ENCODE measurements at regions not wholly inside any gene's neighbourhood (a gene's known extent, or its start where the extent isn't known, plus 50 kb on each side); places are given as distances from the start of the nearest gene placed in this dataset.
"Not testable (repeated sequence)": the region's sequence is repeated elsewhere in the genome, so short reads cannot be mapped to it uniquely, and the experiment has no call there.

- DNase-seq (ENCODE audit: low read depth), result no peak
Measured at GRCh38 chr9:3659647-3660046, 133.8 kb upstream of the RFX3 start.

GRCh38 chr9:3658964-3659363 lies 133.2 kb upstream of the RFX3 start:
- DNase-seq (ENCODE audit: low read depth), result no peak

- DNase-seq (ENCODE audit: low read depth), result no peak
Measured at GRCh38 chr9:3656224-3656623, 130.4 kb upstream of the RFX3 start.

DNA sequence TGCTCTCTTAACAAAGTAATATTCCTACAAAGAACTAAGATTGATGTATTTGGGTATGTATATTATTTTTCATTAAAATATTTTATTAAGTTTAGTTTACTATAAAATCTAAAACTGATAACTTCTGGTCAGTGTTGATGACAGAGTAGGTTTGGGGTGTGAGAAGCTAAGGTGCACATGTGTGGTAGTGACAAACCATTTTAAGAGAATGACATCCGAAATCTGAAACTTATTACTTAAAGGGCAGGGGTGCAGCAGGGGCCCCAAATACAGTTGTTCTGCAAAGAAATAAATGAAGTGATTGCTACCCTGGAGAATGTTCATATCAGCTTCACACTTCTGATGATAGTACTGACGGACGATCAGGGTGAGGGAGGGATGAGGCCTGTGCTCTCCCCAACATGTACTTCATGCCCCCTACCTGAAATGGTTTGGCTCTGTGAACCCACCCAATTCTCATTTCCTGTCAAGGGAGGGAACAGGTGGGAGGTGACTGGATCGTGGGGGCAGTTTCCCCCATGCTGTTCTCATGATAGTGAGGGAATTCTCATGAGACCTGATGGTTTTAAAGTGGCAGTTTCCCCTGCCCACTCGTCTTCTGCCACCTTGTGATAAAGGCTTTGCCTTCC lies 125.3 kb upstream of the RFX3 start:
- DNase-seq (ENCODE audit: low read depth), result no peak

DNA sequence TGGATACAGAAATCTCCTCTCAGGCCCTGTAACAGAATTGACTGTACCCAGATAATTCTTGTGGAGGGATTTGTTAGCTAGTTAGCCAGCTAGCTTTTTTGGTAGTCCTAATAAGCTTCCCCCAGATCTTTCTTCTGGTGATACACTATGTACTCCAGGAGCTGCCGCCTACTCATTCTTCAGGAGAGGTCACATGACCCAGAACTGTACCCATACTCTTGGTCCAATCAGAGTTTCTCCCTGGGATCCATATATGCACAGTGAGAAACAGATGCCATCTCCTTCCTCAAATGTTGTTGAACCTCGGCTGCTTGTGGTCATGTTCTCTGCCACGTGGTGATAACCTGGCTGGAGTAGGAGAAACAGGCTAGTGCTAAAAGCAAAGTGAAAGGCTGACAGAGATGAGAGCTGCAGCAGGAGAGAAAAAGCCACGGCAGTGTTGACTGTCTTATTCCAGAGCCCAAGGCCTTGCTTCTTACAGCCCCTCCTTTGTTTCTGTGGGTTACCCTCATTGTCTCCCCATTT lies 123.0 kb upstream of the RFX3 start:
- no peak for DNase-seq (ENCODE audit: low read depth)

DNA sequence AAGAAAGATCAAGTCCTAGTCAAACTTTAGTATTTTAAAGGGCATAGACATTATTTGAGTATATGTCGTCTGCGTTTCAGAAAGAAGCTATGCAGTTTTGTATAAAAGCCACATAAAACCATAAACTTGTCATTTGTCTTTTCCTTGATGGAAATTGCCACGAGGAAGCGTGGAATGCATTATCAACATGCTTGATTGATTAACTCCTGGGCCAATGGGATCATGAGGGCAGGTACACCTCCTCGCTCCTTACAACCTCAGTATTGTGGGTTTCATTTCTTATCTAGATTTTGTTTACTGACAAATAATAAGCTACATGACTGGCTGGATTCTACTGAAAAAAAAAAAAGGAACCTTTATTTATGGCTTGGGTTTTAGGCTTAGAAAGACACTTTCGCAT lies 122.5 kb upstream of the RFX3 start:
- DNase-seq (ENCODE audit: low read depth), result no peak

- no peak for DNase-seq (ENCODE audit: low read depth)
Measured at GRCh38 chr9:3647652-3648051, 121.9 kb upstream of the RFX3 start.

GRCh38 chr9:3646226-3646625 lies 120.4 kb upstream of the RFX3 start:
- DNase-seq (ENCODE audit: low read depth), result no peak

GRCh38 chr9:3642075-3642474 lies 116.3 kb upstream of the RFX3 start:
- not testable (repeated sequence) for DNase-seq (ENCODE audit: low read depth)

- no peak for DNase-seq (ENCODE audit: low read depth)
Measured at GRCh38 chr9:3629495-3629894, 103.7 kb upstream of the RFX3 start.

DNA sequence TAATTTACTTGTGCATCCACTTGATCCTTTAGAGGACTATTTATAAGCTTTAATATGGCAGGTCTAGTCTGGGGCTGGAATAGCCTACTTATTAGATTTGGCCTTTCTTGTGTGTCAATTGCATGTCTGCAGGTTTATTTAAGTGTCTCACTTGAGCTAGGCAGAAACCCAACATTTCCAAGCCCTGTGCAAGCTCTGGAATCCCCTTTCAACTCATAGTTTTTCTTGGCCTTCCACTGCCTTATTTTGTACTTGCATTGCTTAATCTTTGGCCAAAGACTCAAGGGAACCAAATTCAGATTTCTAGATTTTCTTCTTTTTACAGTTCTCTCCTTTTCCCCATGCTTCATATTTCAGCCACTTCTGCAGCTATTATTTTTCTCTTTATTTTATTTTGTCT lies 102.4 kb upstream of the RFX3 start:
- DNase-seq (ENCODE audit: low read depth), result no peak

GRCh38 chr9:3608011-3608410 lies 82.2 kb upstream of the RFX3 start:
- DNase-seq (ENCODE audit: low read depth), result no peak

- no peak for DNase-seq (ENCODE audit: low read depth)
Measured at GRCh38 chr9:3600672-3601071, 74.9 kb upstream of the RFX3 start.

DNA sequence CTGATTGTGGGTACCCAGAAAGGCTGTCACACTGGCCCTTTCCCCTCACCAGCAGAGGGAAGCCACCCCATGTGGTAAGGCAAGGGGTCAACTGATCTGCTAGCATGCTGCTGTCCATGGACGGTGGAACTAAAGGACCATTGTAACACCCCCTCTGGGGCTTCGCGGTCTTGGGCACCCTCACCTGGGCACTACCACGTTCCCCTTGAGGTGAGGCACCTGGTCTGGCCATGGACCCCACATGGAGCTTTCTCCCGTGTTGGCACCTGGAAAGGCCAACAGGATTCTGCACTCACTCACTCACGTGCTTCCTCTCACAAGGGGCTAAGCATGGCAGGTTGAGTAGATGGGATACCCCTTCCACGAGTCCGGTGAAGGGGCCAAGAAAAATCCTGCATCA lies 72.0 kb upstream of the RFX3 start:
- no peak for DNase-seq (ENCODE audit: low read depth)

DNA sequence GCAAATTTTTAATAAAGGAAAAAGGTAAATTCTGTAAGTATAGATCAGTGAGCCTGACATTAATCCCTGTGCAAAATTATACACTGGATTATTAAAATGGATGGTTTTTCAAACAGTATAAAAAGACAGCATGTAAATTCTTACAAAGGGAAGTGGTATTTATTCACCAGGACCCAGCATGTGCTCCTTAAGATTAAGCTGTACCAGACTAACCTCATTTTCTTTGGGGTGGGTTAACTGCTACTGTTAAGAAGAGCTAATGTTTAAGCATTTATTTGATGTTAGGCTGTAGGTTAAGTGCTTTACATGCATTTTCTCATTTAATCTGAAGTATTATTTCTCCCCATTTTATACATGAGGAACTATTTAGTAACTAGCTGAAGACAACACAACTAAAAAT lies 60.3 kb upstream of the RFX3 start:
- no peak for DNase-seq (ENCODE audit: low read depth)

GRCh38 chr9:3585606-3586005 lies 59.8 kb upstream of the RFX3 start:
- no peak for DNase-seq (ENCODE audit: low read depth)

- no peak for DNase-seq (ENCODE audit: low read depth)
Measured at GRCh38 chr9:3578786-3579185, 53.0 kb upstream of the RFX3 start.

DNA sequence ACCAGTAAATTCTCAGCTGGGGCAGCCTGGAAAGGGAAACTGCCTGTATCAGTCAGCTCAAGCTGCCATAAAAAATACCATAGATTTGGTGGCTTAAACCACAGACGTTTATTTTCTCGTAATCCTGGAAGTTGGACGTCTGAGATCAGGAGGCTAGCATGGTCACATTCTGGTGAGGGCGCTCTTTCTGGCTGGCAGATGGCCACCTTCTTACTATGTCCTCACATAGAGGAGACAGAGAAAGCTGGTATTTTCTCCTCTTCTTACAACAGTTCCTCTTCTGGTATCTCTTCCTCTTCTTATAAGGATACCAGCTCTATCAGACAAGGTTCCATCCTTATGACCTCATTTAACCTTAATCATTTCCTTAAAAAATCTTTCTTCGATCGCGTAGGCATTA lies 50.5 kb upstream of the RFX3 start:
- no peak for DNase-seq (ENCODE audit: low read depth)

DNA sequence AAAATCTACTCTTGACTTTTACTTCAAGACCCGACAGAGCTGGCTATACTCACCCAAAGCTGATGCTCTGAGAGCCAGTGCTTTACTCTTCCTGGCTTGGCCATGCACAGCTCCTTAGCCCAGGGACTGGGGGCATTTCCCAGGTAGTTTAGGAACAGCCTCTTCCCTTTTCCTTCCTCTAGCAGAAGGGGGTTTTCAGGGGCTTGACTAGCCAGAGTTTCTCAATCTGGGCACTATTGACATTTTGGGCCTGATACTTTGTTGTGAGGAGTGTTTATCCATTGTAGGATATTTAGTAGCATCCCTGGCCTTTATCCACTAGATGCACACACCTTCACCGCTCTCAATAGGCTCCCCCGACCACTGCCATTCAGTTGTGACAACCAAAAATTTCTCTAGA lies 50.0 kb upstream of the RFX3 start:
- DNase-seq (ENCODE audit: low read depth), result no peak
